Activated B cell treated with CpG ODN at 0.5 μM for 24 hours (primary cell): ENCODE measurements at regions not wholly inside any gene's neighbourhood (a gene's known extent, or its start where the extent isn't known, plus 50 kb on each side); places are given as distances from the start of the nearest gene placed in this dataset.

Source experiments
- ATAC-seq: fragments of 200-7000 bp; cut with Tn5 transposase; one replicate; pipeline ENCODE4 v1.10.0; 2021; ENCODE audit warnings: low read depth, mild to moderate bottlenecking, moderate library complexity
- CTCF ChIA-PET: fragments of 350-600 bp; sonication (Branson Sonifier 250); formaldehyde crosslinking; loops from one replicate; lab custom pipeline; 2021; ENCODE audit warnings: antibody characterized with exemption; lab: Charles Lee
- POLR2A ChIA-PET: fragments of 350-600 bp; sonication (Branson Sonifier 250); formaldehyde crosslinking; loops from one replicate; lab custom pipeline; 2021; ENCODE audit warnings: antibody characterized with exemption; lab: Charles Lee
- DNase-seq: peaks from one replicate; pipeline ENCODE4 v3.0.0; 2022
- H3K27ac Mint-ChIP-seq: one replicate; pipeline ENCODE4 v1.8.0; 2020; ENCODE audit warnings: mixed read lengths
- H3K27me3 Mint-ChIP-seq: one replicate; pipeline ENCODE4 v1.8.0; 2021; ENCODE audit warnings: mixed read lengths
- H3K36me3 Mint-ChIP-seq: one replicate; pipeline ENCODE4 v1.8.0; 2021; ENCODE audit warnings: low read depth, mixed read lengths
- H3K4me1 Mint-ChIP-seq: one replicate; pipeline ENCODE4 v1.8.0; 2021; ENCODE audit warnings: mixed read lengths
- H3K4me3 Mint-ChIP-seq: one replicate; pipeline ENCODE4 v1.8.0; 2020; ENCODE audit warnings: mild to moderate bottlenecking, mixed read lengths
- H3K9me3 Mint-ChIP-seq: one replicate; pipeline ENCODE4 v1.8.0; 2020; ENCODE audit warnings: mixed read lengths
- CTCF ChIP-seq: fragments of 200-600 bp; IDR thresholded peaks from one replicate; pipeline ENCODE4 v1.8.0; 2022; ENCODE audit warnings: antibody characterized with exemption, mild to moderate bottlenecking
- intact Hi-C: fragments of 100-400 bp; cut with micrococcal nuclease; formaldehyde crosslinking; loops from one replicate; pipeline ENCODE4 v1.15.1; 2024

- Mint-ChIP-seq H3K27me3 (no peaks in the 10 kb centered on the region), H3K27ac (no peak overlapping the region), H3K4me1 (no peaks in the 10 kb centered on the region), H3K36me3 (no peaks in the 10 kb centered on the region), H3K9me3 (peaks cover 3% of the 10 kb centered on the region), H3K4me3 (no peak overlapping the region)
- ATAC-seq: no peak
- CTCF ChIA-PET: no interaction called here
- TF ChIP-seq CTCF: no peak
- POLR2A ChIA-PET: no interaction called here
- no peak for DNase-seq
- intact Hi-C loops: no loop called here
Measured at GRCh38 chr6:165229216-165229615, 80.2 kb downstream of the C6orf118 start.

GRCh38 chr6:165227644-165228329 lies 81.6 kb downstream of the C6orf118 start:
- TF ChIP-seq CTCF: no peak
- intact Hi-C loops: no loop called here
- Mint-ChIP-seq H3K4me3 (no peak overlapping the region), H3K4me1 (no peaks in the 10 kb centered on the region), H3K27ac (no peak overlapping the region), H3K27me3 (no peaks in the 10 kb centered on the region), H3K9me3 (peaks cover 6% of the 10 kb centered on the region), H3K36me3 (no peaks in the 10 kb centered on the region)
- no peak for DNase-seq
- no peak for ATAC-seq
- ChIA-PET POLR2A (no interaction called here), CTCF (no interaction called here)

- H3K9me3 Mint-ChIP-seq: peaks cover 8% of the 10 kb centered on the region
- intact Hi-C loops: no loop called here
- ATAC-seq (no peak), DNase-seq (no peak)
- no peaks in the 10 kb centered on the region for H3K36me3 Mint-ChIP-seq
- H3K27ac Mint-ChIP-seq: no peak overlapping the region
- no peaks in the 10 kb centered on the region for H3K4me1 Mint-ChIP-seq
- no peak for TF ChIP-seq CTCF
- CTCF ChIA-PET: no interaction called here
- POLR2A ChIA-PET: no interaction called here
- no peak overlapping the region for H3K4me3 Mint-ChIP-seq
- H3K27me3 Mint-ChIP-seq: no peaks in the 10 kb centered on the region
Measured at GRCh38 chr6:165223736-165224135, 85.7 kb downstream of the C6orf118 start.

- no peak for ATAC-seq
- CTCF ChIA-PET: no interaction called here
- TF ChIP-seq CTCF: no peak
- intact Hi-C loops: no loop called here
- H3K36me3 Mint-ChIP-seq: no peaks in the 10 kb centered on the region
- no peak overlapping the region for H3K27ac Mint-ChIP-seq
- DNase-seq: no peak
- peaks cover 8% of the 10 kb centered on the region for H3K9me3 Mint-ChIP-seq
- no peaks in the 10 kb centered on the region for H3K4me1 Mint-ChIP-seq
- H3K27me3 Mint-ChIP-seq: no peaks in the 10 kb centered on the region
- H3K4me3 Mint-ChIP-seq: no peak overlapping the region
- POLR2A ChIA-PET: no interaction called here
Measured at GRCh38 chr6:165223101-165223500, 86.3 kb downstream of the C6orf118 start.

- CTCF ChIA-PET: no interaction called here
- H3K4me3 Mint-ChIP-seq: no peak overlapping the region
- no peak for ATAC-seq
- POLR2A ChIA-PET: no interaction called here
- TF ChIP-seq CTCF: no peak
- no peaks in the 10 kb centered on the region for H3K27me3 Mint-ChIP-seq
- no peak overlapping the region for H3K27ac Mint-ChIP-seq
- H3K36me3 Mint-ChIP-seq: no peaks in the 10 kb centered on the region
- no peaks in the 10 kb centered on the region for H3K4me1 Mint-ChIP-seq
- DNase-seq: no peak
- H3K9me3 Mint-ChIP-seq: peaks cover 12% of the 10 kb centered on the region
- intact Hi-C loops: no loop called here
Measured at GRCh38 chr6:165222315-165223025, 86.9 kb downstream of the C6orf118 start.
